ENCODE measurements at regions not wholly inside any gene's neighbourhood (a gene's known extent, or its start where the extent isn't known, plus 50 kb on each side); places are given as distances from the start of the nearest gene placed in this dataset.

GRCh38 chr16:64065523-64065922, 1056.3 kb downstream of the CDH11 start:
- H3K4me3 ChIP-seq (ENCODE audit: low read depth in 1 of 2, low read length in 2 of 2), result no peak overlapping the region

GRCh38 chr16:64061621-64062020, 1060.2 kb downstream of the CDH11 start:
- no peak overlapping the region for H3K4me3 ChIP-seq (ENCODE audit: low read depth in 1 of 2, low read length in 2 of 2)
- H3K27ac ChIP-seq (ENCODE audit: low read depth, low read length), result no peak overlapping the region
- no peak overlapping the region for H3K9ac ChIP-seq (ENCODE audit: low read depth in 1 of 2, low read length in 2 of 2)
- no peaks in the 10 kb centered on the region for H3K36me3 ChIP-seq (ENCODE audit: control insufficient read depth in 1 of 2, insufficient read depth in 2 of 2, low read length in 2 of 2)
- H3K27me3 ChIP-seq (ENCODE audit: control insufficient read depth in 1 of 2, insufficient read depth in 2 of 2, low read length in 2 of 2), result no peaks in the 10 kb centered on the region
- H3K9me3 ChIP-seq (ENCODE audit: control insufficient read depth in 1 of 2, low read length in 2 of 2), result no peaks in the 10 kb centered on the region
- no peaks in the 10 kb centered on the region for H3K4me1 ChIP-seq (ENCODE audit: control insufficient read depth in 1 of 2, insufficient read depth in 2 of 2, low read length in 2 of 2)

More at GRCh38 chr16:64065523-64065922, 1056.3 kb downstream of the CDH11 start:
- Histone ChIP-seq H3K27ac (ENCODE audit: low read depth, low read length) (no peak overlapping the region), H3K27me3 (ENCODE audit: control insufficient read depth in 1 of 2, insufficient read depth in 2 of 2, low read length in 2 of 2) (no peaks in the 10 kb centered on the region), H3K4me1 (ENCODE audit: control insufficient read depth in 1 of 2, insufficient read depth in 2 of 2, low read length in 2 of 2) (no peaks in the 10 kb centered on the region), H3K9me3 (ENCODE audit: control insufficient read depth in 1 of 2, low read length in 2 of 2) (no peaks in the 10 kb centered on the region), H3K36me3 (ENCODE audit: control insufficient read depth in 1 of 2, insufficient read depth in 2 of 2, low read length in 2 of 2) (no peaks in the 10 kb centered on the region), H3K9ac (ENCODE audit: low read depth in 1 of 2, low read length in 2 of 2) (no peak overlapping the region)

GRCh38 chr16:64060631-64061030, 1061.2 kb downstream of the CDH11 start:
- no peak overlapping the region for H3K9ac ChIP-seq (ENCODE audit: low read depth in 1 of 2, low read length in 2 of 2)
- H3K27me3 ChIP-seq (ENCODE audit: control insufficient read depth in 1 of 2, insufficient read depth in 2 of 2, low read length in 2 of 2), result no peaks in the 10 kb centered on the region
- no peak overlapping the region for H3K27ac ChIP-seq (ENCODE audit: low read depth, low read length)
- H3K4me1 ChIP-seq (ENCODE audit: control insufficient read depth in 1 of 2, insufficient read depth in 2 of 2, low read length in 2 of 2), result no peaks in the 10 kb centered on the region
- H3K4me3 ChIP-seq (ENCODE audit: low read depth in 1 of 2, low read length in 2 of 2), result no peak overlapping the region
- H3K9me3 ChIP-seq (ENCODE audit: control insufficient read depth in 1 of 2, low read length in 2 of 2), result no peaks in the 10 kb centered on the region
- H3K36me3 ChIP-seq (ENCODE audit: control insufficient read depth in 1 of 2, insufficient read depth in 2 of 2, low read length in 2 of 2), result no peaks in the 10 kb centered on the region

GRCh38 chr16:64058685-64059084, 1063.2 kb downstream of the CDH11 start:
- no peaks in the 10 kb centered on the region for H3K36me3 ChIP-seq (ENCODE audit: control insufficient read depth in 1 of 2, insufficient read depth in 2 of 2, low read length in 2 of 2)
- no peaks in the 10 kb centered on the region for H3K9me3 ChIP-seq (ENCODE audit: control insufficient read depth in 1 of 2, low read length in 2 of 2)
- no peak overlapping the region for H3K4me3 ChIP-seq (ENCODE audit: low read depth in 1 of 2, low read length in 2 of 2)
- H3K27ac ChIP-seq (ENCODE audit: low read depth, low read length), result no peak overlapping the region
- no peaks in the 10 kb centered on the region for H3K27me3 ChIP-seq (ENCODE audit: control insufficient read depth in 1 of 2, insufficient read depth in 2 of 2, low read length in 2 of 2)
- H3K9ac ChIP-seq (ENCODE audit: low read depth in 1 of 2, low read length in 2 of 2), result no peak overlapping the region
- no peaks in the 10 kb centered on the region for H3K4me1 ChIP-seq (ENCODE audit: control insufficient read depth in 1 of 2, insufficient read depth in 2 of 2, low read length in 2 of 2)

GRCh38 chr16:64051824-64052223, 1070.0 kb downstream of the CDH11 start:
- Histone ChIP-seq H3K36me3 (ENCODE audit: control insufficient read depth in 1 of 2, insufficient read depth in 2 of 2, low read length in 2 of 2) (no peaks in the 10 kb centered on the region), H3K27ac (ENCODE audit: low read depth, low read length) (no peak overlapping the region), H3K4me1 (ENCODE audit: control insufficient read depth in 1 of 2, insufficient read depth in 2 of 2, low read length in 2 of 2) (no peaks in the 10 kb centered on the region), H3K4me3 (ENCODE audit: low read depth in 1 of 2, low read length in 2 of 2) (no peak overlapping the region), H3K27me3 (ENCODE audit: control insufficient read depth in 1 of 2, insufficient read depth in 2 of 2, low read length in 2 of 2) (no peaks in the 10 kb centered on the region), H3K9me3 (ENCODE audit: control insufficient read depth in 1 of 2, low read length in 2 of 2) (no peaks in the 10 kb centered on the region), H3K9ac (ENCODE audit: low read depth in 1 of 2, low read length in 2 of 2) (no peak overlapping the region)

- no peak overlapping the region for H3K4me3 ChIP-seq (ENCODE audit: low read depth in 1 of 2, low read length in 2 of 2)
- no peaks in the 10 kb centered on the region for H3K36me3 ChIP-seq (ENCODE audit: control insufficient read depth in 1 of 2, insufficient read depth in 2 of 2, low read length in 2 of 2)
- H3K9ac ChIP-seq (ENCODE audit: low read depth in 1 of 2, low read length in 2 of 2), result no peak overlapping the region
- H3K4me1 ChIP-seq (ENCODE audit: control insufficient read depth in 1 of 2, insufficient read depth in 2 of 2, low read length in 2 of 2), result no peaks in the 10 kb centered on the region
- H3K27ac ChIP-seq (ENCODE audit: low read depth, low read length), result no peak overlapping the region
- H3K27me3 ChIP-seq (ENCODE audit: control insufficient read depth in 1 of 2, insufficient read depth in 2 of 2, low read length in 2 of 2), result no peaks in the 10 kb centered on the region
- H3K9me3 ChIP-seq (ENCODE audit: control insufficient read depth in 1 of 2, low read length in 2 of 2), result no peaks in the 10 kb centered on the region
Observed at GRCh38 chr16:64047878-64048277, 1074.0 kb downstream of the CDH11 start.

- no peak overlapping the region for H3K27ac ChIP-seq (ENCODE audit: low read depth, low read length)
- H3K27me3 ChIP-seq (ENCODE audit: control insufficient read depth in 1 of 2, insufficient read depth in 2 of 2, low read length in 2 of 2), result no peaks in the 10 kb centered on the region
- no peaks in the 10 kb centered on the region for H3K9me3 ChIP-seq (ENCODE audit: control insufficient read depth in 1 of 2, low read length in 2 of 2)
- no peaks in the 10 kb centered on the region for H3K36me3 ChIP-seq (ENCODE audit: control insufficient read depth in 1 of 2, insufficient read depth in 2 of 2, low read length in 2 of 2)
- no peak overlapping the region for H3K4me3 ChIP-seq (ENCODE audit: low read depth in 1 of 2, low read length in 2 of 2)
- H3K4me1 ChIP-seq (ENCODE audit: control insufficient read depth in 1 of 2, insufficient read depth in 2 of 2, low read length in 2 of 2), result no peaks in the 10 kb centered on the region
- H3K9ac ChIP-seq (ENCODE audit: low read depth in 1 of 2, low read length in 2 of 2), result no peak overlapping the region
Observed at GRCh38 chr16:64047207-64047606, 1074.7 kb downstream of the CDH11 start.

GRCh38 chr16:64035337-64035736, 1086.5 kb downstream of the CDH11 start:
- Histone ChIP-seq H3K4me3 (ENCODE audit: low read depth in 1 of 2, low read length in 2 of 2) (no peak overlapping the region), H3K4me1 (ENCODE audit: control insufficient read depth in 1 of 2, insufficient read depth in 2 of 2, low read length in 2 of 2) (no peaks in the 10 kb centered on the region), H3K9ac (ENCODE audit: low read depth in 1 of 2, low read length in 2 of 2) (no peak overlapping the region), H3K9me3 (ENCODE audit: control insufficient read depth in 1 of 2, low read length in 2 of 2) (no peaks in the 10 kb centered on the region), H3K36me3 (ENCODE audit: control insufficient read depth in 1 of 2, insufficient read depth in 2 of 2, low read length in 2 of 2) (no peaks in the 10 kb centered on the region), H3K27ac (ENCODE audit: low read depth, low read length) (no peak overlapping the region), H3K27me3 (ENCODE audit: control insufficient read depth in 1 of 2, insufficient read depth in 2 of 2, low read length in 2 of 2) (no peaks in the 10 kb centered on the region)

GRCh38 chr16:64019339-64019738, 1102.5 kb downstream of the CDH11 start:
- no peak overlapping the region for H3K27ac ChIP-seq (ENCODE audit: low read depth, low read length)
- H3K4me1 ChIP-seq (ENCODE audit: control insufficient read depth in 1 of 2, insufficient read depth in 2 of 2, low read length in 2 of 2), result no peaks in the 10 kb centered on the region
- H3K9me3 ChIP-seq (ENCODE audit: control insufficient read depth in 1 of 2, low read length in 2 of 2), result no peaks in the 10 kb centered on the region
- no peaks in the 10 kb centered on the region for H3K27me3 ChIP-seq (ENCODE audit: control insufficient read depth in 1 of 2, insufficient read depth in 2 of 2, low read length in 2 of 2)
- no peaks in the 10 kb centered on the region for H3K36me3 ChIP-seq (ENCODE audit: control insufficient read depth in 1 of 2, insufficient read depth in 2 of 2, low read length in 2 of 2)
- no peak overlapping the region for H3K4me3 ChIP-seq (ENCODE audit: low read depth in 1 of 2, low read length in 2 of 2)
- H3K9ac ChIP-seq (ENCODE audit: low read depth in 1 of 2, low read length in 2 of 2), result no peak overlapping the region

GRCh38 chr16:64017796-64018195, 1104.1 kb downstream of the CDH11 start:
- Histone ChIP-seq H3K27ac (ENCODE audit: low read depth, low read length) (no peak overlapping the region), H3K4me1 (ENCODE audit: control insufficient read depth in 1 of 2, insufficient read depth in 2 of 2, low read length in 2 of 2) (no peaks in the 10 kb centered on the region), H3K9ac (ENCODE audit: low read depth in 1 of 2, low read length in 2 of 2) (no peak overlapping the region), H3K9me3 (ENCODE audit: control insufficient read depth in 1 of 2, low read length in 2 of 2) (no peaks in the 10 kb centered on the region), H3K4me3 (ENCODE audit: low read depth in 1 of 2, low read length in 2 of 2) (no peak overlapping the region), H3K27me3 (ENCODE audit: control insufficient read depth in 1 of 2, insufficient read depth in 2 of 2, low read length in 2 of 2) (no peaks in the 10 kb centered on the region), H3K36me3 (ENCODE audit: control insufficient read depth in 1 of 2, insufficient read depth in 2 of 2, low read length in 2 of 2) (no peaks in the 10 kb centered on the region)

GRCh38 chr16:64013856-64014255, 1108.0 kb downstream of the CDH11 start:
- Histone ChIP-seq H3K36me3 (ENCODE audit: control insufficient read depth in 1 of 2, insufficient read depth in 2 of 2, low read length in 2 of 2) (no peaks in the 10 kb centered on the region), H3K9ac (ENCODE audit: low read depth in 1 of 2, low read length in 2 of 2) (no peak overlapping the region), H3K4me3 (ENCODE audit: low read depth in 1 of 2, low read length in 2 of 2) (no peak overlapping the region), H3K27me3 (ENCODE audit: control insufficient read depth in 1 of 2, insufficient read depth in 2 of 2, low read length in 2 of 2) (no peaks in the 10 kb centered on the region), H3K4me1 (ENCODE audit: control insufficient read depth in 1 of 2, insufficient read depth in 2 of 2, low read length in 2 of 2) (no peaks in the 10 kb centered on the region), H3K27ac (ENCODE audit: low read depth, low read length) (no peak overlapping the region), H3K9me3 (ENCODE audit: control insufficient read depth in 1 of 2, low read length in 2 of 2) (no peaks in the 10 kb centered on the region)
